ENCODE measurements at regions not wholly inside any gene's neighbourhood (a gene's known extent, or its start where the extent isn't known, plus 50 kb on each side); places are given as distances from the start of the nearest gene placed in this dataset.
"Not testable (repeated sequence)": the region's sequence is repeated elsewhere in the genome, so short reads cannot be mapped to it uniquely, and the experiment has no call there.

DNA sequence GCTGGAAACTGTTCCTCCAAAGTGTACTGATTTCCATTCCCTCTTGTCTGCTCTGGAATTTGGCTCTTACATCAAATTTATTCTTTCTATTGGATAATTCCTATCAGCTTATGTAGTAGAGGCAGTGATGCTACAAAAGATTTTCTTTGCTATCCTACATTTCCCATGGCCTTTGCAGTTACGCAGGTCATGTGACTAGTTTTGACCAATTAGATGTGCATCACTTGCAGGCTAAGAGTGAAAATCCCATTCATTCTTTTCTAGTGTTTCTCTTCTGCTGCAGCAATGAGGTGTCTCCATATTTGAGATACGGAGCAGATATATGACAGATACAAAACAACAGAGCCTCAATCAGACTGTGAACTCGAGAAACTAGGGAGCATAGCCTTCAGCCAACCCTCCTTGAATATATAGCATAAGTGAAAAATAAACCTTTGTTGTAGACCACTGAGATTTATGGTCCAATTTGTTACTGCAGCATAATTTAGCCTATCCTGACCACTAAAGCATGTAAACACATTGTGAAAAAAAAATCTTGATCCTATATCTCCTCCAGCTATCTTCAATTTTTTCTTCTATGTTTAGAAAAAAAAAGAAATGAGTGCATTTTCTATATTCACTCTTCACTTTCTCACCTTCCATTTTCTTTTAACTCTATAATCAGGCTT lies 102.0 kb downstream of the HNMT start:
- DNase-seq = no peak

DNA sequence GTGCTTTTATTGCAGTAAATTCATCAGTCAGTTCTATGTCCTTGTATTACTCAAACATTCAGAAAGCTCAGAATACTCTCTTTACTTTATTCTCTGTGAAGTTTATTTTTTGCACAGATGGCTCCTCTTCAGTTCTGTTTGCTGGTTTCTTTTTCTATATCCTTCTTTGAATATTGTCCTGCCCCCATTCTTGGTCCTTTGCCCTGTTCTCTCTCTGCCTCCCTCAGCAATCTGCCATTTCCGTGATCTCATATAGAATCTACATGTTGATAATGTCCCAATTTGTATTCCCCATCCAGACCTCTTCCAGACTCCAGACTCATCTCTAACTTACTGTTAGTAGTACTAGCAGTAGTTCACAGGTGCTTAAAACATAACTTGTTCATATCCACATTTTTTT lies 102.6 kb downstream of the HNMT start:
- no peak for DNase-seq

DNA sequence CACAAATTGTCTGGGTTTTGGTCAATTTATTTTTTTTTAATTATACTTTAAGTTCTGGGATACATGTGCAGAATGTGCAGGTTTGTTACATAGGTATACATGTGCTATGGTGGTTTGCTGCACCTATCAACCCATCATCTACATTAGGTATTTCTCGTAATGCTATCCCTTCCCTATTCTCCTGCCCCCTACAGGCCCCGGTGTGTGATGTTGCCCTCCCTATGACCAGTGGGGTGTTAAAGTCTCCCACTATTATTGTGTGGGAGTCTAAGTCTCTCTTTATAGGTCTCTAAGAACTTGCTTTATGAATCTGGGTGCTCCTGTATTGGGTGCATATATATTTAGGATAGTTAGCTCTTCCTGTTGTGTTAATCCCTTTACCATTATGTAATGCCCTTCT lies 104.4 kb downstream of the HNMT start:
- not testable (repeated sequence) for DNase-seq

GRCh38 chr2:138071042-138071719 lies 106.9 kb downstream of the HNMT start:
- DNase-seq = not testable (repeated sequence)

GRCh38 chr2:138071720-138072719 lies 107.7 kb downstream of the HNMT start:
- no peak for DNase-seq

DNA sequence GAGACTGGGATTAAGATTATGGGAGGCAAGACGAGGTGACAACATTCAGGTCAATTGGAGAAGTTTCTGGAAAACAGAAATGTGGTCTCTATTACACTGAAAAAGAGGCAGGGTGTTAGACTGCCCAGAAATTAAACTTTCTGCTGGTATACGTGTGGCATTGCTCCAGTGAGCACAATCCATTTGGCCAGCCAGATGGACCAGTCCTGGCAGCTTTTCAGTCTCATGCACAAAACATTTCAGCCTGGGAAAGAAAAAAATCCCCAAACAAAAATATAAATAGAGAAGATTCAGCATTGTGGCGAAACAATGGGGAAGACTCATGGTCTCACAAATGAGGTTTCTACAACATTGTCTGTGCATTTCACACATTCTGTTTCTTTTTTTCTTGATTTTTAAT lies 113.9 kb downstream of the HNMT start:
- no peak for DNase-seq

- DNase-seq = no peak
Measured at GRCh38 chr2:138079976-138080375, 115.7 kb downstream of the HNMT start.

DNA sequence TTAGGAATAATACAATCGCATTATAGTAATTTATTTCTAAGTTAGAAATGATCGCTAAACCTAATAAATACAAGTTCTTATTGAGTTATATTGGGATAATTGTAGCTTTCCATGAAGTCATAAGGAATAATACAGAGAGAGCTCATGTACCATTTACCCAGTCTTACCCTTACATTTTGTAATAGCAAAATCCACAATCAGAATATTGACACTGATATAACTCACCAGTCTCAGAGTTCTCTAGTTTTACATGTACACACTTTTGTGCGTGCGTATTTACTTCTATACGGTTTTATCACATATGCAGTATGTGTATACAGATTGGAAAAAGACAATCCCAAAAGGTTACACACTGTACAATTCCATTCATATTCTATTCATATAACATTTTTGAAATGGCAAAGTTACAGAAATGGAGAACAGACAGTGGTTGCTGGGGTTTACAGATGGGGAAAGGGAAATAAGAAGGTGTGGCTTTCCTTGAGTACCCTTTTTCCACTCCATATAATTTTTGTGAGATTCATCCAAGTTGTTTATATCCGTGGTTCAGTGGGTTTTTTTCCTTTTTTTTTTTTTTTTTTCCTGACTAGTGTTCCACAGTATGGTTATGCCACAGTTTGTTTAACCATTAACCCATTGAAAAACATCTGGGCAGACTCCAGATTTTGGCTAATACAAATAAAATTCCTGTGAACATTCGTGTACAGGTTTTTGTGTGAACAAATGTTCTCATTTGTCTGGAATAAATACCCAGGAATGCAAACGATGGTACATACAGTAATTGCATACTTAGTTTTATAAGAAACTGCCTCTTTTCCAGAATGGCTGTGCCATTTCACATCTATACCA lies 117.2 kb downstream of the HNMT start:
- DNase-seq = no peak

GRCh38 chr2:138084206-138084605 lies 119.9 kb downstream of the HNMT start:
- no peak for DNase-seq

DNA sequence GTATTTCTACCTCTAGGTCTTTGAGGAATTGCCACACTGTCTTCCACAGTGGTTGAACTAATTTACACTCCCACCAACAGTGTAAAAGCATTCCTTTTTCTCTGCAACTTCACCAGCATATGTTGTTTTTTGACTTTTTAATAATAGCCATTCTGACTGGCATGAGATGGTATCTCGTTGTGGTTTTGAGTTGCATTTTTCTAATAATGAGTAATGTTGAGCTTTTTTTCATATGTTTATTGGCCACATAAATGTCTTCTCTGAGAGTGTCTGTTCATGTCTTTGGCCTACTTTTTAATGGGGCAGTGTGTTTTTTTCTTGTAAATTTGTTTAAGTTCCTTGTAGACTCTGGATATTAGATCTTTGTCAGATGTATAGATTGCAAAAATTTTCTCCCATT lies 121.2 kb downstream of the HNMT start:
- not testable (repeated sequence) for DNase-seq

GRCh38 chr2:138086576-138086975 lies 122.3 kb downstream of the HNMT start:
- DNase-seq = no peak

GRCh38 chr2:138087751-138088593 lies 123.7 kb downstream of the HNMT start:
- no peak for DNase-seq

- DNase-seq = no peak
Measured at GRCh38 chr2:138090330-138090729, 126.1 kb downstream of the HNMT start.

DNA sequence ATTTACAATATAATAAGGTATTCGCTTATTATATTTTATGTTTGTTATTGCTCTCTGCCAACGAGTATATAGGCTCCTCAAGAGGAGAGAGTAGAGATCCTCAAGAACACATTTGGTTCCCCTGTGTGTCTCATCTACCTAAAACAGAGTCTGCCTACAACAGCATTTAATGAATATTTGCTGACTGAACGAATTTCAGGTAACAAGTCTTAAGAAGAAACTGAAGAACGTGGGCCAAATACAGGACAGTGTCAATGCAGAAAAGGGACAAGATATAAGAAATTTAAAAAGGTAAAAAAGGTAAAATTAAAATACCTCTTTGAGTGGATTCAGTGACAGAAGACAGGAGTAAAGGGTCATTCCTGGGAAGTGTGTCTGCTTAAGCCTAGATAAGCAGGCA lies 129.2 kb downstream of the HNMT start:
- no peak for DNase-seq

DNA sequence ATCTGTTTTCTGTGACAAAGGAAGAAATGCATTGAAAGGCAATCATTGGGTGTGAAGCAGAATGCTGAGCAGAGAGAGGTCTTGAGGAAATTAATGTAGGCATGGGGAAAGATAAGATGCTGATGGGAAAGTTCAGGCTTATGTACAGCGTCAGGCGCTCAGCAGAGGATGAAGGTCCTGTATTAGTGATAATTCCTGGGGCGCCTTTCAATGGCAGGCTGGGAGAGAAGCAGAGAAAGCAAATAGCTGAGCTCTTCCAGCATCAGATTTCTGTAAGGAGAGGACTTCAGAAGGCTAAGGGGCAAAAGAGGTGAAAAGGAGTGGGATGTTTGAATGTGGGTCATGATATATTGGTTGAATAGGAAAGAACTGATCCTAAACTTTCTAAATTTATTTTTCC lies 129.8 kb downstream of the HNMT start:
- no peak for DNase-seq

DNA sequence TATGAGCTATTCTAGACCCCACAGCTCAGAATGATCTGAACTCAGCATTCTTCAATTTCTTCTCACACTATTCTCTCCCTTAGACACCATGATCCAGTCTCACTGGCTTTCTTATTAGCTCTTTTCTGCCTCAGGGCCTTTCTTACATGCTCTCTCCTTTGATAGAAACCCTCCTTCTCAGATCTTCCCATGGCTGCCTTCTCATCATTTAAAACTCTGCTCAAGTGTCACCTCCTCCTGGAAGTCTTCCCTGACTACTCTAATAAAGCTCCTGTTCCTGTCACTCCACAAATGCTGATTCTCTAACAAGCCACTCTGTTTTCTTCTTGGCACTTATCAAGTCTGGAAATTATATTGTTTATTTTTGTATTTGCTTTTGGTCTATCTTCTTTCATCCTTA lies 131.1 kb downstream of the HNMT start:
- no peak for DNase-seq

GRCh38 chr2:138099288-138099687 lies 135.0 kb downstream of the HNMT start:
- DNase-seq = not testable (repeated sequence)

DNA sequence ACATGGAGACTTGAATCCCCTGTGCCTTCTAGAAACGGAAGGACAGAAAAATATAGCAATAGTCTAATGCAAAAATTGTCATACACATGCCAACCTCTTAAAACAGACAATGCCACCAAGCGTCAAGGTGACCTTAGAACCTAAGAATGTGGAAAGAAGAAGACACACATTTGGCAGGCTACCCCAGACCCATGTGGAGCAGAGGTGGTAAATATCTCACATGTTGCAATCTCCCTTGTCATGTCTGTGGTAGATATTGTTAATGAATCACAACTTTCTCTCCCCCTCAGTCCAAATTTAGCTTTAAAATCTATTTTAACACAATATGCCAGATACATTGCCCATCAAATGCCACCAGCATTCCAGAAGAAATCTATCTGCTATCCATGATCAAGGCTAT lies 137.4 kb downstream of the HNMT start:
- no peak for DNase-seq

DNA sequence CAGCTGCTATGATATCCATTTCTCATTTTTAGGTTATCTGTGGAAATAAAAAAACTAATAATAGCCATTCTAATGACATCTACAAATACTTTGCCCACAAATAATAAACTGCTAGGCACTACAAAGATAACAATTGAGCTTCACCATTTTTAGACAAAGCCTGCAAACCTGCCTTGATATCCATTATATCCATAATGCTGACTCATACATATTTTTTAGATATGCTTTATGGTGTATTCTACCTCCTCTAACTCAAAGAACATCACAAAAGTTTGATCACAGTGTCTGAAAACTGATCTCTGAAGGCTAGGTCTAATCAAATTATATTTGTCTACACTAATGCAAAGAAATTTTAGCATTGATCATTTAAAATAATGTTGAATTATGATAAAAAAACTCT lies 138.4 kb downstream of the HNMT start:
- no peak for DNase-seq

- no peak for DNase-seq
Measured at GRCh38 chr2:138103156-138103555, 138.9 kb downstream of the HNMT start.

DNA sequence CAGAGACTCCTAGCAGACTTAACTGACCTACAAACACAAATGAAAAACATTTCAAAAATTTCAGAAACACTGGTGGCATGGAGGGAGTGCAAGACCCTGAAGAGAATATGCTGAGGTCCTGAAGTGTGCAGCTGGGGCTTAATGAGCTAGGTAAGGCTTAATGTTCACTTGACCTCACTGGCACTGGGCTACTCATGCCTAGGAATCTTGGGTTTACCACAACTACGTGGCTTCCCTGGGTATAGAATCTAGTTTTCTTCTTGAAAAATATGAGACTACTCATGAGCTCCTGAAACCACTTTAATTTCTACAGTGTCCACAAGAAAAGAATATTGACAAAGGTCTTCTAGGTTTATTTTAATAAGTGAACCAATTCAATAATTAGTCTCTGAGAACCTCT lies 139.8 kb downstream of the HNMT start:
- DNase-seq = no peak

DNA sequence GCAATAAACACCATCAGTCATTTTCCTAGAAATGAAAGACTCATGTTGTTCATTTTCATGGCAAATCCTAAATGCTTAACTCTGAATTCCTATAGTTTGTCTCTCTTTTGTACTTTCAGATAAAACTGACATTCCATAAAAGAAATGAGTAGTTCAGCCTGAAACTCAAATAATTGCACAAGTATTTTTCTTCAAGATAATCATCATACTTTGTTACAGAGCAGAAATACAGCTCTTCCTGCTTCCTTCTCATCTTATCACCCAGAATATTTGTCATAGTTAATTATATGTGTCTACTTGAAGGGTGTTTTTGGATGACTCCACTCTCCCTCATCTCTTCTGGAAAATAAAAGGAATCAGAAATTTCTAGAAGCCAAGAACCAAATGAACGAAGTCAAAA lies 141.1 kb downstream of the HNMT start:
- no peak for DNase-seq

Data from GF-D8 (cell line).